Immature natural killer cell (primary cell): ENCODE measurements at regions not wholly inside any gene's neighbourhood (a gene's known extent, or its start where the extent isn't known, plus 50 kb on each side); places are given as distances from the start of the nearest gene placed in this dataset.

Source experiments
- DNase-seq, 3 donors: peaks; one replicate each; pipeline ENCODE4 v3.0.0; 2022; ENCODE audit warnings: mixed read lengths in 1 of 3
- H3K27ac Mint-ChIP-seq, 6 donors: one replicate each; pipeline ENCODE4 v1.8.0; 2020; ENCODE audit warnings: mixed read lengths in 6 of 6, mild to moderate bottlenecking in 5 of 6, inconsistent platforms in 4 of 6, moderate library complexity in 3 of 6
- H3K27me3 Mint-ChIP-seq, 3 donors: one replicate each; pipeline ENCODE4 v1.8.0; 2020 to 2021; ENCODE audit warnings: low read depth in 3 of 3, mild to moderate bottlenecking in 3 of 3, mixed read lengths in 3 of 3, moderate library complexity in 3 of 3, inconsistent platforms in 1 of 3
- H3K36me3 Mint-ChIP-seq, 3 donors: one replicate each; pipeline ENCODE4 v1.8.0; 2020; ENCODE audit warnings: mixed read lengths in 3 of 3, inconsistent platforms in 2 of 3, mild to moderate bottlenecking in 2 of 3
- H3K4me1 Mint-ChIP-seq, 2 donors: one replicate each; pipeline ENCODE4 v1.8.0; 2020; ENCODE audit warnings: inconsistent platforms in 2 of 2, mild to moderate bottlenecking in 2 of 2, mixed read lengths in 2 of 2, moderate library complexity in 1 of 2
- H3K4me3 Mint-ChIP-seq, 5 donors: one replicate each; pipeline ENCODE4 v1.8.0; 2020; ENCODE audit warnings: mild to moderate bottlenecking in 5 of 5, mixed read lengths in 5 of 5, inconsistent platforms in 3 of 5, moderate library complexity in 3 of 5
- H3K9me3 Mint-ChIP-seq, 6 donors: one replicate each; pipeline ENCODE4 v1.8.0; 2020; ENCODE audit warnings: mild to moderate bottlenecking in 6 of 6, mixed read lengths in 6 of 6, inconsistent platforms in 4 of 6, moderate library complexity in 3 of 6

DNA sequence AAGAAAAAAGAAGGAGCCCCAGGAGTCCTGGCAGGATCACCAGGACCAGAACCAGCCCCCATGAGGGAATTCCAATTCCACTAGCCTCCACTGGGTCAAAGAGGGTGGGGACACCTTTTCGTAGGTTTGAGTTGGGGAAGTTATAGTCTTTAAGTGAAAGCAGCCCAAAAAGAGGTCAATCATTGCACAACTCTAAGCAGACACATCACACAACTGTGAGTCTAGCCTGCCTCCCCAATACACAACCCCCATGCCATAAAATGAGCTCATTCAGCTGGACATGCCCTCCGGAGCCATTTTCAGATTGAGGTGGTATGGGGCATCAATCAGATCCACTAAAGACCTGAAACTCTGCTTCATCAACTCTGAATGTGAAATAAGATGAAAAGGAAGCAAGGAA is 179.9 kb downstream of the NPHP4 start:
- Mint-ChIP-seq H3K27ac (no peak overlapping the region), H3K36me3 (no peaks in the 10 kb centered on the region), H3K27me3 (peaks cover 0 to 15% (median 4%) of the 10 kb centered on the region in 3 donors), H3K4me3 (no peak overlapping the region), H3K9me3 (no peaks in the 10 kb centered on the region), H3K4me1 (no peaks in the 10 kb centered on the region)
- DNase-seq = no peak

DNA sequence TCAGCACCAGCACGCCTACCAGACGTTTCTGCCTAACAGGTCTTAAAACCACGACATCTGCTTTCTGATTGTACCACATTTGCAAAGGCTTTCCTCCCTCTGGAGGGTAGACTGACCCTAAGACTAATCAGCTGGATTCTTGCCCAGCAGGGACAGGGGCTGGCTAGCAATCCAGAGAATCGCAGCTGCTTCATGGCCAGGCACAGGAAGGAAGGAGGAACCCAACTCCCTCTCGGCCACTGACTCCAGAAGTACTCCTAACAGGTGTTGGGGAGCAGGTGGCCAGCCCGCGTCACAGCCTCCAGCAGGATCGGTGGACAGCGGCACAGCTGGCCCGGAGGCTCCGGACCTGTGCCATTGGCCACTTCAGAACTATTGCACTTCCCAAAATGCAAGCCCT is 180.8 kb downstream of the NPHP4 start:
- DNase-seq = no peak
- peaks cover 0 to 13% (median 4%) of the 10 kb centered on the region in 3 donors for H3K27me3 Mint-ChIP-seq
- H3K36me3 Mint-ChIP-seq = no peaks in the 10 kb centered on the region
- no peaks in the 10 kb centered on the region for H3K4me1 Mint-ChIP-seq
- no peak overlapping the region for H3K4me3 Mint-ChIP-seq
- H3K27ac Mint-ChIP-seq = no peak overlapping the region
- H3K9me3 Mint-ChIP-seq = no peaks in the 10 kb centered on the region

DNA sequence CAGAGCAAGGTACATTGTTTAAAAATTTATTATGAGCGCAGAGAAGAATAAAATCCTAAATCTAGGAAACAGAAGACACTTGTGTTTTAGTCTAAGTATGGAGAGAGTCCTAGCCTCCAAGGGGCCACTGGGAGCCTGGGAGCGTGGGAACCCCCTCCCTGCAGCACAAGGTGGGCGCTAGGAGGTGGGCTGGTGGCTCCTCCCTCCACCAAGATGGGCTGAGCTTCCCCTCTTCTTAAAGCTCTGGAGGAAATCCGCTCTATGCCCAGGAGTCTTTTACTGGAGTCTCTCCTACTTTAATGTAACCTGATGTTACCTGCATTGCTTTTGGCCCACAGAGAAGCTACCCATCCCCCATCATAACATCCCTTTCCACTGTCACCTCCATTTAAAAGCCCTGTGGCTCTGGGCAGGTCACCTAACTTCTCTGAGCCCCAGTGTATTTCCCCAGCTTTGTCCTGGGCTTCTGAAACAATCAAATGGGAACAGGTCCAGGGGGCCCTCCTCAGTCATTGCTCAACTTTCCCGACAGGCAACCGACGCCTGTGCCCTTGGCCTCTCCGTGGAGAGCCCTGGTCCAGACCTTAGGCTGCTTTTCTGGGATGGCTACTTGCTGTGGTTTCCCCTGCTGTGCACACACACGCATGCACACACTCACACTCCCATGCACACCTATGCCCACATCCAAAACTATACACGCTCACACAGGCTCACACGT is 181.5 kb downstream of the NPHP4 start:
- H3K36me3 Mint-ChIP-seq = no peaks in the 10 kb centered on the region
- no peak for DNase-seq
- H3K27me3 Mint-ChIP-seq = peaks cover 0 to 13% (median 2%) of the 10 kb centered on the region in 3 donors
- no peaks in the 10 kb centered on the region for H3K9me3 Mint-ChIP-seq
- no peak overlapping the region for H3K4me3 Mint-ChIP-seq
- no peak overlapping the region for H3K27ac Mint-ChIP-seq
- no peaks in the 10 kb centered on the region for H3K4me1 Mint-ChIP-seq

DNA sequence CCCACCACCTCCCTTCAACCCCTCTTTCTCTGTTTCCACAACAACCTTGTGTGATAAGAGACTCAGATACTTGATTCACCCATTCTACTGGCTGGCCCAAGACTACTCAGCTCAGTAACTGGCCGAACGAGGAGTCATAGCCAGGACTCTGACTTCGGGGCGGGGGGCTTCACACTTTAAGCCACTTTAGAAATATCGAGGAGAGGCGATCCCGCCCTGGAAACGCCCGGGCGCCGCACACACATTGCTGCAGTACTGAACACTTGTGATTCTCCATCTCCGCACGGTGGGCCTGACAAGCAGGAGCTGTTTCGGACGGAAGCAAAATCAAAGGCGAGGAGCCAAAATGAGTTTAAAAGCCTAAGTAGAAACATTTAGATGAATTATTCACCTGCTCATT is 182.1 kb downstream of the NPHP4 start:
- no peaks in the 10 kb centered on the region for H3K9me3 Mint-ChIP-seq
- H3K27ac Mint-ChIP-seq = no peak overlapping the region
- no peak overlapping the region for H3K4me3 Mint-ChIP-seq
- H3K4me1 Mint-ChIP-seq = no peaks in the 10 kb centered on the region
- peaks cover 0 to 13% (median 2%) of the 10 kb centered on the region in 3 donors for H3K27me3 Mint-ChIP-seq
- no peak for DNase-seq
- H3K36me3 Mint-ChIP-seq = no peaks in the 10 kb centered on the region

DNA sequence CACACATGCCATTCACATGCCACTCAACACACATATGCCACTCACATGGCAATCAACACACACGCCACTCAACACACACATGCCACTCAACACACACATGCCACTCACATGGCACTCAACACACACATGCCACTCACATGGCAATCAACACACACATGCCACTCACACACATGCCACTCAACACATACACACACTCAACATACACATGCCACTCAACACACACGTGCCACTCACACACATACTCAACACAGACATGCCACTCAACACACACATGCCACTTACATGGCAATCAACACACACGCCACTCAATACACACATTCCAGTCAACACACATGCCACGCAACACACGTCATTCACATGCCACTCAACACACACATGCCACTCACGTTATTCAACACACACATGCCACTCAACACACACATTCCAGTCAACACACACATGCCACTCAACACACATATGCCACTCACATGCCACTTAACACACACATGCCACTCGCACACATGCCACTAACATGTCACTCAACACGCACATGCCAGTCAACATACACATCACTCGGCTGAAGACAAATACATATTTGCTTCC is 182.9 kb downstream of the NPHP4 start:
- H3K27me3 Mint-ChIP-seq = peaks cover 0 to 13% (median 2%) of the 10 kb centered on the region in 3 donors

DNA sequence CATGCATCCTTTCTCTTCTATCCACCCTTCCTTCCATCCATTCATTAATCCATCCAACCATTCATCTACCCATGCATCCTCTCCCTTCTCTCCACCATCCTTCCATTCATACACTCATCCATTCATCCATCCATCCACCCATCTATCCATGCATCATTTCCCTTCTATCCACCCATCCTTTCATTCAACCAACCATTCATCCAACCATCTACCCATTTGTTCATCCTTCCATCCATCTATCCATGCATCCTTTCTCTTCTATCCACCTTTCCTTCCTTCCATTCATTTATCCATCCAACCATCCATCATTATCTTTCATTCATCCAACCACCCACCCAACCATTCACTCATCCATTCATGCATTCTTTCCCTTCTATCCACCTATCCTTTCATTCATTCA is 188.4 kb downstream of the NPHP4 start:
- Mint-ChIP-seq H3K4me1 (no peaks in the 10 kb centered on the region), H3K4me3 (no peak overlapping the region), H3K27me3 (peaks cover 0 to 2% (median 0%) of the 10 kb centered on the region in 3 donors), H3K36me3 (no peaks in the 10 kb centered on the region), H3K9me3 (no peaks in the 10 kb centered on the region), H3K27ac (no peak overlapping the region)
- DNase-seq = no peak

More for the DNA sequence above, 182.9 kb downstream of the NPHP4 start:
- Mint-ChIP-seq H3K36me3 (no peaks in the 10 kb centered on the region), H3K9me3 (no peaks in the 10 kb centered on the region), H3K4me1 (no peaks in the 10 kb centered on the region), H3K4me3 (no peak overlapping the region), H3K27ac (no peak overlapping the region)
- DNase-seq = no peak

DNA sequence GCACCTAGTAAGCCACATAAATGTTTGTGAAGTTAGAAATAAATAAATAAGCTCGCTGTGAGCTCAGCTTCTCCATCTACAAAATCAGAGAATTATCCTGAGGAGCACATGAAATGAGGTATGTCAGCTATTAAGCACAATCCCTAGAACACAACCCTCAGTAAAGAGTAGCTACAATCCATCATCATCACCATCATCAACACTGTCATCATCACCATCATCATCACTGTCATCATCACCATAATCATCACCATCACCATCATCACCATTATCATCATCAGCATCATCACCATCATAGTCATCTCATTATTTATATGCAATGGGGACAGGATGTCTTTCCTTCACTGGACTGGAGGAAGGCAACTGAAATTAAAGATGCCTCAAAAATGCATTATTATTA is 189.6 kb downstream of the NPHP4 start:
- H3K27ac Mint-ChIP-seq = no peak overlapping the region
- no peaks in the 10 kb centered on the region for H3K36me3 Mint-ChIP-seq
- H3K27me3 Mint-ChIP-seq = peaks cover 0 to 2% (median 0%) of the 10 kb centered on the region in 3 donors
- H3K4me1 Mint-ChIP-seq = no peaks in the 10 kb centered on the region
- no peaks in the 10 kb centered on the region for H3K9me3 Mint-ChIP-seq
- no peak overlapping the region for H3K4me3 Mint-ChIP-seq
- DNase-seq = no peak

DNA sequence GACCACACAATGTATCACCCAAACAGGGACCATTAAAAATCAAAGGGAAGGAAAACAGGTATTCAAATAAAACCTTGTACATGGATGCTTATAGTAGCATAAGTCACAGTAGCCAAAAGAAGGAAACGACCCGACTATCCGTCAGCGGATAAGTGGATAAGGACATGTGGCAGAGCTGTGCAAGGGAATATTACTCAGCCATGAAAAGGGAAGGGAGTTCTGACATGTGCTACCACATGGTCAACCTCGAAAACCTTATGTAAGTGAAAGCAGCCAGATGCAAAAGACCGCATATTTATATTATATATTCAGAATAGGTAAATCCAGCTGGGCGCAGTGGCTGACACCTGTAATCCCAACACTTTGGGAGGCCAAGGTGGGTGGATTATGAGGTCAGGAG is 193.3 kb downstream of the NPHP4 start:
- H3K4me3 Mint-ChIP-seq = no peak overlapping the region

DNA sequence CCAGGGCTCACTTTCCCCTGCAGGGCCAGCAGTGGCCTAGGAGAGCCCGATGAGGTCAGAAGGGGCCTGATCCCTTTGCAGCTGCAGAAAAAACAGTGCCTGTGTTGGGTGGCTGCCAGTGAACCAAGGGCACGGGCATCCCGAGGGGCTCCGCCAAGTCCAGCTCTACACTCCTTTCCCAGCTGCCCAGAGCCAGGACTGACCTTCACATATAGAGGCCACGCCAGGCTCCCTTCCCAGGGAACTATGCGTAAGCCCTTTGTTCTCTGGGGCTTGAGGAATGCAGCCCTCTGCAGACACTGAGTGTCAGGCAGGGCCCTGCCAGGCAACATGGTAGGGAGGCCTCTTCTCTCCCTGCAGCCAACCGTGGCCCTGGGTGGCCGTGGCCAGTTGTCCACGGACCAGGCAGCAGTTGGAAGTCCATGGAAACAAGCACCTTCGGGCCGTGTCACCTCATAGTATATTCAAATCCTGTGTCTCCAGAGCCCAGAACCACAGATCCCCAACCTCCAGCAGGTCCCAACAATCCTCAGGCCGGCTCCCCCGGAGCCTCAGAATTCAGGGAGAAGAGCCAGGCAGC is 194.0 kb downstream of the NPHP4 start:
- peaks cover 0 to 7% (median 0%) of the 10 kb centered on the region in 3 donors for H3K27me3 Mint-ChIP-seq
- no peaks in the 10 kb centered on the region for H3K9me3 Mint-ChIP-seq
- H3K4me3 Mint-ChIP-seq = no peak overlapping the region
- no peaks in the 10 kb centered on the region for H3K36me3 Mint-ChIP-seq
- no peak for DNase-seq
- H3K27ac Mint-ChIP-seq = no peak overlapping the region
- H3K4me1 Mint-ChIP-seq = no peaks in the 10 kb centered on the region

More for the DNA sequence above, 193.3 kb downstream of the NPHP4 start:
- H3K36me3 Mint-ChIP-seq = no peaks in the 10 kb centered on the region
- H3K4me1 Mint-ChIP-seq = no peaks in the 10 kb centered on the region
- peaks cover 0 to 7% (median 0%) of the 10 kb centered on the region in 3 donors for H3K27me3 Mint-ChIP-seq
- DNase-seq = no peak
- H3K9me3 Mint-ChIP-seq = no peaks in the 10 kb centered on the region
- H3K27ac Mint-ChIP-seq = no peak overlapping the region

DNA sequence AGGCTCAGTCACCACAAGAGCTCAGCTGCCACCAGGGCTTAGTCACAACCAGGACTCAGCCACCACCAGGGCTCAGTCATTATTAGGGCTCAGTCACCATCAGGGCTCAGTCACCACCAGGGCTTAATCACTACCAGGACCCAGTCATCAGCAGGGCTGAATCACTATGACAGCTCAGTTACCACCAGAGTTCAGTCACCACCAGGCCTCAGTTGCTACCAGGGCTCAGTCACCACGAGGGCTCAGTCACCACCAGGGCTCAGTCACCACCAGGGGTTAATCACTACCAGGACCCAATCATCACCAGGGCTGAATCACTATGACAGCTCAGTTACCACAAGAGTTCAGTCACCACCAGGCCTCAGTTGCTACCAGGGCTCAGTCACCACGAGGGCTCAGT is 196.2 kb downstream of the NPHP4 start:
- H3K27ac Mint-ChIP-seq = no peak overlapping the region
- H3K4me1 Mint-ChIP-seq = no peaks in the 10 kb centered on the region
- no peaks in the 10 kb centered on the region for H3K36me3 Mint-ChIP-seq
- no peak for DNase-seq
- H3K4me3 Mint-ChIP-seq = no peak overlapping the region
- H3K27me3 Mint-ChIP-seq = peaks cover 0 to 11% (median 0%) of the 10 kb centered on the region in 3 donors
- peaks cover 0 to 2% (median 0%) of the 10 kb centered on the region in 6 donors for H3K9me3 Mint-ChIP-seq

DNA sequence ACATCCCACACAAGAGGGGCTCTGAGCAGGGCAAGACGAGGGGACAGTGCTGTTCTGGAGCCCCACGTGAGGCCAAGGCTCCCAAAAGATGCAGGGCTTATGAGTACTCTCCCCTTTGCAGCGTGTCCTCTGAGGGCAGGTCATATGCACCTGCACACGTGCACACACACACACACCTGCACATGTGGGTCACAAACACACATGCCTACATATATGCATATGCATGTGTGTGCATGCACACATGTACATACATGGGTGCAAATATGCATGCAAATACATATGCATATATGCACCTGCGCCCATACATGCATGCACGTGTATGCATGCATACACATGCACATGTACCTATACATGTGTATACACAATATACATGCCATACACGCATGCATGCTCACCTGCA is 197.9 kb downstream of the NPHP4 start:
- no peak overlapping the region for H3K27ac Mint-ChIP-seq
- H3K36me3 Mint-ChIP-seq = no peaks in the 10 kb centered on the region
- no peak overlapping the region for H3K4me3 Mint-ChIP-seq
- DNase-seq = no peak
- H3K9me3 Mint-ChIP-seq = peaks cover 0 to 7% (median 3%) of the 10 kb centered on the region in 6 donors
- peaks cover 0 to 11% (median 0%) of the 10 kb centered on the region in 3 donors for H3K27me3 Mint-ChIP-seq
- no peaks in the 10 kb centered on the region for H3K4me1 Mint-ChIP-seq

DNA sequence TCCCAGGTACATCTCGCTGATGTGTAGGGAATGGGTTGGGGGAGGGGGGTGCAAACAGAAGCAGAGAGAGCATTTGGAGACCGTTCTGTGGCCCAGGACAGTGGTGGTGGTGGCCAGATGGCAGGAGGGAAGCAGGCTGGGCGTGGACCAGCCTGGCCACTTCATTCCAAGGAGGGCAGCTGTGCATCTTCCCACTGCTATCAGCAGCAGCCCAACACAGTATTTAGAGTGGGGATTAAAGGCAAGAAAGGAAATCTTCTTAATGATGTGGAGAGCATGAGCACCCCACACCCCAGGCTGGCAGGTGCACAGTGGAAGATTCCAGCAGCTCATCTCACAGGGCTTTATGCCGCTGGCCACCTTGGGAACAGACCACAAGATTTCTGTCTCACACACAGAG is 198.7 kb downstream of the NPHP4 start:
- no peaks in the 10 kb centered on the region for H3K36me3 Mint-ChIP-seq
- no peak overlapping the region for H3K27ac Mint-ChIP-seq
- DNase-seq = no peak
- no peak overlapping the region for H3K4me3 Mint-ChIP-seq
- H3K4me1 Mint-ChIP-seq = no peaks in the 10 kb centered on the region
- peaks cover 0 to 12% (median 3%) of the 10 kb centered on the region in 6 donors for H3K9me3 Mint-ChIP-seq
- H3K27me3 Mint-ChIP-seq = peaks cover 0 to 12% (median 0%) of the 10 kb centered on the region in 3 donors

DNA sequence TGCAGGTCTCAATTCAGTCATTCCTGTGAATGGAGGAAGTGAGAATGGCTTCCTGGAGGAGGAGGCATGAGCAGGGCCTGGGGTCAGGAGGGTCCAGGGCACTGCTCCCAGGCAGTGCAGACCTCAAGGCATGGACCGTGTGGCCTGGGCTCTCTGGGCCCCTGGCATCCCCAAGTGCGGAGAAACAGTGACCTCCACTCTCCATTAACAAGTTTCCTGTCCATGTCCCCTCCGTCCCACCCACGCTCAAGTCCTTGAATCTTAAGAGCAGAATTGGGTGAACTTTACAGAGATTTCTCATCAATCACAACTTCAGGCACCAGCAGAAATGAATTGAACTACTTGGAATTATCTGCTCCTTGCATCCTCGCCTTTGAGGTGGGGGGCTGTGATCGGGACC is 211.1 kb downstream of the NPHP4 start:
- Mint-ChIP-seq H3K27me3 (peaks cover 0 to 3% (median 0%) of the 10 kb centered on the region in 3 donors), H3K9me3 (peaks cover 0 to 2% (median 0%) of the 10 kb centered on the region in 6 donors), H3K36me3 (no peaks in the 10 kb centered on the region), H3K27ac (no peak overlapping the region), H3K4me3 (no peak overlapping the region), H3K4me1 (no peaks in the 10 kb centered on the region)
- no peak for DNase-seq

DNA sequence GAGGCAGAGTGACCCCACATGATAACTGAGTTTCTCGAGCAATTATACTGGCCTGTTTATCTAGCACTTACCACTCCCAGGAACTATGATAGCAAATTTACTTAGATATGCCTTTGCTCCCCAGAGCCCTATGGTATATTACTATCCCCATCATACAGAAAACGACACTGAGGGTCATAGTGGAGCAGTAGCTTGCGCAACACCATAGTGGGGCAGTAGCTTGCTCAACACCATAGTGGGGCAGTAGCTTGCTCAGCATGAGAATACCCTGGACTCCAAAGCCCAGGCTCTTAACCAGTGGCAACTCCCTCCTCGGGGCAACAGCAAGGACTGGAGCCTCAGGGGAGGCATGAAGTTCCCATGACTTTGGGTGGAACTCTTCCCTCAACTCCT is 211.9 kb downstream of the NPHP4 start:
- Mint-ChIP-seq H3K4me1 (no peaks in the 10 kb centered on the region), H3K27me3 (peaks cover 0 to 2% (median 0%) of the 10 kb centered on the region in 3 donors), H3K36me3 (no peaks in the 10 kb centered on the region), H3K9me3 (peaks cover 0 to 2% (median 0%) of the 10 kb centered on the region in 6 donors), H3K4me3 (no peak overlapping the region), H3K27ac (no peak overlapping the region)
- DNase-seq = no peak
